K562 (cell line): ENCODE measurements at regions not wholly inside any gene's neighbourhood (a gene's known extent, or its start where the extent isn't known, plus 50 kb on each side); places are given as distances from the start of the nearest gene placed in this dataset.

Experiments used
- CHD2 ChIP-seq: IDR thresholded peaks from 2 replicates; pipeline ENCODE4 v1.6.1; 2011; ENCODE audit warnings: low read depth, low read length
- DNMT1 ChIP-seq: fragments of 450-650 bp; IDR thresholded peaks from 2 replicates; pipeline ENCODE4 v1.6.1; 2016; ENCODE audit warnings: antibody characterized with exemption, mild to moderate bottlenecking
- FIP1L1 ChIP-seq: fragments of 200-400 bp; formaldehyde crosslinking; IDR thresholded peaks from 2 replicates; pipeline ENCODE4 v1.6.1; 2018; ENCODE audit warnings: mild to moderate bottlenecking, low read depth, low read length; ENCODE audit not compliant: poor library complexity, severe bottlenecking
- FOXJ3 ChIP-seq: sonication (generic); formaldehyde crosslinking; IDR thresholded peaks from 2 replicates; pipeline ENCODE4 v1.4.0; 2020; ENCODE audit warnings: mild to moderate bottlenecking, missing genetic modification reagents
- GABPA ChIP-seq: fragments of 200-800 bp; sonication (Bioruptor generic); conservative IDR thresholded peaks from 2 replicates; pipeline ENCODE4 v1.6.1; 2016; ENCODE audit warnings: low read depth, missing genetic modification characterization, missing compliant biosample characterization
- GTF2A2 ChIP-seq: IDR thresholded peaks from 2 replicates; pipeline ENCODE4 v1.6.1; 2016; ENCODE audit warnings: mild to moderate bottlenecking, missing genetic modification characterization, missing compliant biosample characterization
- MAFG ChIP-seq: fragments of 450-650 bp; conservative IDR thresholded peaks from 2 replicates; pipeline ENCODE4 v1.6.1; 2016; ENCODE audit warnings: missing genetic modification characterization, missing compliant biosample characterization
- MAFK ChIP-seq: IDR thresholded peaks from 2 replicates; pipeline ENCODE4 v1.6.1; 2011; ENCODE audit warnings: low read length, improper control_type of control experiment
- NR0B1 ChIP-seq: fragments of 450-650 bp; IDR thresholded peaks from one replicate; pipeline ENCODE4 v1.6.1; 2018; ENCODE audit warnings: mild to moderate bottlenecking, moderate library complexity; ENCODE audit not compliant: partially characterized antibody
- PHB ChIP-seq: fragments of 250-450 bp; sonication (Bioruptor Pico); IDR thresholded peaks from 2 replicates; pipeline ENCODE4 v1.5.0; 2021
- POLR2A ChIP-seq: fragments of 450-650 bp; conservative IDR thresholded peaks from 2 replicates; pipeline ENCODE4 v1.6.1; 2016
- POU5F1 ChIP-seq: fragments of 150-350 bp; IDR thresholded peaks from 2 replicates; pipeline ENCODE4 v1.6.1; 2014; ENCODE audit warnings: borderline replicate concordance, low read length, low read depth, mild to moderate bottlenecking; ENCODE audit not compliant: partially characterized antibody
- SMAD2 ChIP-seq: fragments of 150-350 bp; IDR thresholded peaks from 2 replicates; pipeline ENCODE4 v1.6.1; 2014; ENCODE audit warnings: low read depth, mild to moderate bottlenecking, low read length
- TAL1 ChIP-seq: fragments of 450-650 bp; IDR thresholded peaks from 2 replicates; pipeline ENCODE4 v1.6.1; 2016; ENCODE audit warnings: mild to moderate bottlenecking
- TFAM ChIP-seq: fragments of 250-450 bp; sonication (Bioruptor Pico); conservative IDR thresholded peaks from 2 replicates; pipeline ENCODE4 v1.5.0; 2021; ENCODE audit warnings: mild to moderate bottlenecking, moderate library complexity
- TRIM24 ChIP-seq, 2 experiments: fragments of 450-650 bp; IDR thresholded peaks; 2 replicates each; pipeline ENCODE4 v1.6.1; 2016
- ZNF134 ChIP-seq: fragments of 250-450 bp; sonication (Bioruptor Pico); conservative IDR thresholded peaks from 2 replicates; pipeline ENCODE4 v1.4.0; 2020
- ZNF830 ChIP-seq: fragments of 250-450 bp; sonication (Bioruptor Pico); IDR thresholded peaks from 2 replicates; pipeline ENCODE4 v1.5.0; 2021; ENCODE audit warnings: mild to moderate bottlenecking
- TF ChIP-seq, protein P1 (sequence below): fragments of 450-650 bp; formaldehyde crosslinking; IDR thresholded peaks from 2 replicates; pipeline ENCODE4 v1.4.0; 2020; ENCODE audit warnings: mild to moderate bottlenecking
- TF ChIP-seq, protein P2 (sequence below), 2 experiments: fragments of 450-650 bp in 1 of 2; IDR thresholded peaks; 2 replicates each; pipeline ENCODE4 v1.6.1; 2011 to 2017; ENCODE audit warnings: low read depth in 2 of 2, antibody characterized with exemption in 1 of 2, borderline replicate concordance in 1 of 2, low read length in 1 of 2, mild to moderate bottlenecking in 1 of 2, mixed read lengths in 1 of 2; ENCODE audit not compliant: control insufficient read depth in 1 of 2
- TF ChIP-seq, protein P3 (sequence below): fragments of 450-650 bp; formaldehyde crosslinking; IDR thresholded peaks from 2 replicates; pipeline ENCODE4 v1.4.0; 2020; ENCODE audit warnings: mild to moderate bottlenecking, moderate library complexity
- TF ChIP-seq, protein P4 (sequence below): sonication (generic); formaldehyde crosslinking; IDR thresholded peaks from 2 replicates; pipeline ENCODE4 v1.8.0; 2023; ENCODE audit warnings: mild to moderate bottlenecking, missing genetic modification reagents

- TF ChIP-seq NR0B1 (no peak), TAL1 (no peak), POU5F1 (no peak), PHB (no peak), GTF2A2 (tag) (no peak), CHD2 (no peak), ZNF830 (CRISPR knock-in tag) (no peak), MAFK (no peak; the same call in 1 of the 2 replicates), MAFG (no peak), ZNF134 (CRISPR knock-in tag) (no peak), DNMT1 (no peak), GABPA (no peak), TRIM24 (IDR thresholded peaks at IDR 0.05) (peak in 1 of 2 experiments; percentile 34; a peak in 1 of 4 replicates), TFAM (CRISPR knock-in tag) (no peak), FIP1L1 (no peak), FOXJ3 (no peak), SMAD2 (no peak), POLR2A (peak; percentile 94)
- TF ChIP-seq, protein P1, sequence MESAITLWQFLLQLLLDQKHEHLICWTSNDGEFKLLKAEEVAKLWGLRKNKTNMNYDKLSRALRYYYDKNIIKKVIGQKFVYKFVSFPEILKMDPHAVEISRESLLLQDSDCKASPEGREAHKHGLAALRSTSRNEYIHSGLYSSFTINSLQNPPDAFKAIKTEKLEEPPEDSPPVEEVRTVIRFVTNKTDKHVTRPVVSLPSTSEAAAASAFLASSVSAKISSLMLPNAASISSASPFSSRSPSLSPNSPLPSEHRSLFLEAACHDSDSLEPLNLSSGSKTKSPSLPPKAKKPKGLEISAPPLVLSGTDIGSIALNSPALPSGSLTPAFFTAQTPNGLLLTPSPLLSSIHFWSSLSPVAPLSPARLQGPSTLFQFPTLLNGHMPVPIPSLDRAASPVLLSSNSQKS (CRISPR knock-in tag) = no peak
- TF ChIP-seq, protein P2, sequence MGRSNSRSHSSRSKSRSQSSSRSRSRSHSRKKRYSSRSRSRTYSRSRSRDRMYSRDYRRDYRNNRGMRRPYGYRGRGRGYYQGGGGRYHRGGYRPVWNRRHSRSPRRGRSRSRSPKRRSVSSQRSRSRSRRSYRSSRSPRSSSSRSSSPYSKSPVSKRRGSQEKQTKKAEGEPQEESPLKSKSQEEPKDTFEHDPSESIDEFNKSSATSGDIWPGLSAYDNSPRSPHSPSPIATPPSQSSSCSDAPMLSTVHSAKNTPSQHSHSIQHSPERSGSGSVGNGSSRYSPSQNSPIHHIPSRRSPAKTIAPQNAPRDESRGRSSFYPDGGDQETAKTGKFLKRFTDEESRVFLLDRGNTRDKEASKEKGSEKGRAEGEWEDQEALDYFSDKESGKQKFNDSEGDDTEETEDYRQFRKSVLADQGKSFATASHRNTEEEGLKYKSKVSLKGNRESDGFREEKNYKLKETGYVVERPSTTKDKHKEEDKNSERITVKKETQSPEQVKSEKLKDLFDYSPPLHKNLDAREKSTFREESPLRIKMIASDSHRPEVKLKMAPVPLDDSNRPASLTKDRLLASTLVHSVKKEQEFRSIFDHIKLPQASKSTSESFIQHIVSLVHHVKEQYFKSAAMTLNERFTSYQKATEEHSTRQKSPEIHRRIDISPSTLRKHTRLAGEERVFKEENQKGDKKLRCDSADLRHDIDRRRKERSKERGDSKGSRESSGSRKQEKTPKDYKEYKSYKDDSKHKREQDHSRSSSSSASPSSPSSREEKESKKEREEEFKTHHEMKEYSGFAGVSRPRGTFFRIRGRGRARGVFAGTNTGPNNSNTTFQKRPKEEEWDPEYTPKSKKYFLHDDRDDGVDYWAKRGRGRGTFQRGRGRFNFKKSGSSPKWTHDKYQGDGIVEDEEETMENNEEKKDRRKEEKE (IDR thresholded peaks at IDR 0.05; ENCODE audit: borderline replicate concordance in 1 of 2, control insufficient read depth in 1 of 2, low read depth in 2 of 2, low read length in 1 of 2) = peak in 1 of 2 experiments; percentile 82; a peak in 1 of 4 replicates
- TF ChIP-seq, protein P3, sequence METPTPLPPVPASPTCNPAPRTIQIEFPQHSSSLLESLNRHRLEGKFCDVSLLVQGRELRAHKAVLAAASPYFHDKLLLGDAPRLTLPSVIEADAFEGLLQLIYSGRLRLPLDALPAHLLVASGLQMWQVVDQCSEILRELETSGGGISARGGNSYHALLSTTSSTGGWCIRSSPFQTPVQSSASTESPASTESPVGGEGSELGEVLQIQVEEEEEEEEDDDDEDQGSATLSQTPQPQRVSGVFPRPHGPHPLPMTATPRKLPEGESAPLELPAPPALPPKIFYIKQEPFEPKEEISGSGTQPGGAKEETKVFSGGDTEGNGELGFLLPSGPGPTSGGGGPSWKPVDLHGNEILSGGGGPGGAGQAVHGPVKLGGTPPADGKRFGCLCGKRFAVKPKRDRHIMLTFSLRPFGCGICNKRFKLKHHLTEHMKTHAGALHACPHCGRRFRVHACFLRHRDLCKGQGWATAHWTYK (CRISPR knock-in tag) = no peak
- TF ChIP-seq, protein P4, sequence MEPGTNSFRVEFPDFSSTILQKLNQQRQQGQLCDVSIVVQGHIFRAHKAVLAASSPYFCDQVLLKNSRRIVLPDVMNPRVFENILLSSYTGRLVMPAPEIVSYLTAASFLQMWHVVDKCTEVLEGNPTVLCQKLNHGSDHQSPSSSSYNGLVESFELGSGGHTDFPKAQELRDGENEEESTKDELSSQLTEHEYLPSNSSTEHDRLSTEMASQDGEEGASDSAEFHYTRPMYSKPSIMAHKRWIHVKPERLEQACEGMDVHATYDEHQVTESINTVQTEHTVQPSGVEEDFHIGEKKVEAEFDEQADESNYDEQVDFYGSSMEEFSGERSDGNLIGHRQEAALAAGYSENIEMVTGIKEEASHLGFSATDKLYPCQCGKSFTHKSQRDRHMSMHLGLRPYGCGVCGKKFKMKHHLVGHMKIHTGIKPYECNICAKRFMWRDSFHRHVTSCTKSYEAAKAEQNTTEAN = no peak
Measured at GRCh38 chr6:26251354-26252076, 113.5 kb upstream of the BTN3A2 start (continued).
